Iris pigment epithelial cell (primary cell): ENCODE measurements at regions not wholly inside any gene's neighbourhood (a gene's known extent, or its start where the extent isn't known, plus 50 kb on each side); places are given as distances from the start of the nearest gene placed in this dataset.
"Not testable (repeated sequence)": the region's sequence is repeated elsewhere in the genome, so short reads cannot be mapped to it uniquely, and the experiment has no call there.

Experiments
- DNase-seq: peaks from one replicate; pipeline ENCODE4 v3.0.0-alpha.2; 2011; ENCODE audit warnings: low read depth

GRCh38 chr2:167792126-167792525 is 455.3 kb downstream of the STK39 start:
- no peak for DNase-seq

- DNase-seq, result no peak
Observed at GRCh38 chr2:167790781-167791450, 456.5 kb downstream of the STK39 start.

GRCh38 chr2:167790189-167790588 is 457.2 kb downstream of the STK39 start:
- DNase-seq, result no peak

- DNase-seq, result no peak
Observed at GRCh38 chr2:167787562-167787961, 459.8 kb downstream of the STK39 start.

- DNase-seq, result no peak
Observed at GRCh38 chr2:167787021-167787420, 460.4 kb downstream of the STK39 start.

- peak; percentile 0 for DNase-seq
Observed at GRCh38 chr2:167785606-167786216, 461.7 kb downstream of the STK39 start.

- peak; percentile 12 for DNase-seq
Observed at GRCh38 chr2:167784084-167784425, 463.3 kb downstream of the STK39 start.

GRCh38 chr2:167783261-167784083 is 463.9 kb downstream of the STK39 start:
- DNase-seq, result peak; percentile 28

GRCh38 chr2:167781629-167782028 is 465.8 kb downstream of the STK39 start:
- DNase-seq, result not testable (repeated sequence)

- DNase-seq, result no peak
Observed at GRCh38 chr2:167776359-167776758, 471.0 kb downstream of the STK39 start.

GRCh38 chr2:167771628-167772027 is 475.8 kb downstream of the STK39 start:
- DNase-seq, result no peak

GRCh38 chr2:167769020-167769419 is 478.4 kb downstream of the STK39 start:
- no peak for DNase-seq

GRCh38 chr2:167767830-167768229 is 479.6 kb downstream of the STK39 start:
- DNase-seq, result no peak

GRCh38 chr2:167764772-167765341 is 482.5 kb downstream of the STK39 start:
- DNase-seq, result no peak

GRCh38 chr2:167761465-167762136 is 485.8 kb downstream of the STK39 start:
- no peak for DNase-seq

GRCh38 chr2:167759531-167759930 is 487.9 kb downstream of the STK39 start:
- DNase-seq, result no peak

GRCh38 chr2:167758292-167758691 is 489.1 kb downstream of the STK39 start:
- no peak for DNase-seq

GRCh38 chr2:167756446-167756845 is 490.9 kb downstream of the STK39 start:
- peak; percentile 57 for DNase-seq

- DNase-seq, result no peak
Observed at GRCh38 chr2:167753142-167753541, 494.3 kb downstream of the STK39 start.

- no peak for DNase-seq
Observed at GRCh38 chr2:167752734-167753133, 494.7 kb downstream of the STK39 start.

- DNase-seq, result no peak
Observed at GRCh38 chr2:167750675-167751074, 496.7 kb downstream of the STK39 start.

GRCh38 chr2:167749660-167750059 is 497.7 kb downstream of the STK39 start:
- no peak for DNase-seq
